Pancreas (tissue), 10 donors: ENCODE measurements at regions not wholly inside any gene's neighbourhood (a gene's known extent, or its start where the extent isn't known, plus 50 kb on each side); places are given as distances from the start of the nearest gene placed in this dataset.

Experiments used
- ATAC-seq, 4 donors: fragments of 200-7000 bp; cut with Tn5 transposase; one replicate each; pipeline versions ENCODE4 v1.8.0 to v1.9.1; 2020; ENCODE audit warnings: mild to moderate bottlenecking in 4 of 4, moderate library complexity in 4 of 4
- DNase-seq, 6 donors: peaks; one replicate each; pipeline ENCODE4 v3.0.0-alpha.2; 2020
- FAIRE-seq: peaks from 2 replicates; lab custom pipeline; 2012; peaks lifted over from hg19 to GRCh38; lab: Jason Lieb, UNC
- H3K27ac ChIP-seq, 4 donors: fragments of 200-600 bp; sonication (generic); 1 replicate in 3 of 4; 2 replicates in 1 of 4; pipeline versions ENCODE4 v1.5.0 to v1.8.0; 2020
- H3K27me3 ChIP-seq, 4 donors: fragments of 200-600 bp; one replicate each; pipeline ENCODE4 v1.8.0; 2021
- H3K36me3 ChIP-seq, 3 donors: fragments of 200-600 bp; sonication (generic) in 1 of 3; one replicate each; pipeline versions ENCODE4 v1.5.0 to v1.8.0; 2020 to 2021
- H3K4me1 ChIP-seq, 3 donors: fragments of 200-600 bp; one replicate each; pipeline ENCODE4 v1.8.0; 2021
- H3K4me3 ChIP-seq, 4 donors: fragments of 200-600 bp; sonication (generic) in 2 of 4; one replicate each; pipeline versions ENCODE4 v1.5.0 to v1.8.0; 2020 to 2021
- H3K9me3 ChIP-seq, 4 donors: fragments of 200-600 bp; one replicate each; pipeline ENCODE4 v1.8.0; 2021
- WGBS, 2 donors: extraction: QIAGEN DNeasy Blood & Tissue Kit; methylation state at CpG; one replicate each; pipeline ENCODE4 v1.1.7; 2013; 5-methylcytosine and 5-hydroxymethylcytosine counted together
- intact Hi-C, 3 donors: fragments of 100-400 bp; cut with DNase I; formaldehyde crosslinking; loops; one replicate each; pipeline versions ENCODE4 v1.11.1 to v1.14.2; 2022
- TF ChIP-seq, protein P1 (sequence below), 4 donors: fragments of 200-600 bp; sonication (generic) in 3 of 4; IDR thresholded peaks; one replicate each; pipeline versions ENCODE4 v1.5.0 to v1.8.0; 2021; ENCODE audit warnings: antibody characterized with exemption in 4 of 4
- donor health status: healthy with polysubstance abuse.
- donor health status: DM: no; HTN: no; CAD: no; lungs with moderate emphysema.
- donor health status: DM: no; HTN: no; CAD: no.
- donor health status: control.
- donor health status: control.
- donor health status: Bipolar disorder and iron deficiency.
- donor health status: DM: yes; HTN: yes; CAD: no.
- donor health status: DM: no; HTN: no; CAD: no.
- donor health status: DM: no; HTN: no; CAD: no.
- donor health status: DM: yes; HTN: yes; CAD: no.

DNA sequence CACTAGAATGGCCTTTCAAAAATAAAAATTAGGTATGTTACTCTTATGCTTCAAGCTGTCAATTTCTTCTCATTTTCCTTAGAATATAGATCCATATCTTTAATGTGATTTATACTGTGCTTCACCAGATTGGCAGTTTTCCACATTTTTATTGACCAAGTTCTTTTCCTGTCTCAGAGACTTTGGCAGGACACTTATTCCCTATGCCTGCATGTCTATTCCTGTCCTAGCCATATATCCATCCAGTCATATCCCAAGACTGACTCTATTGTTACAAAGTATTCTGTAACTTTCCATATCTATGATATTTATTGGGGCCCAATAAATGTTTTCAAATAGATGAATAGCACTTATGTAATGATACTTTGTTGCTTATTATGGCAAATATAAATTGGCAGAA is 450.7 kb downstream of the GASK1B start:
- no peak overlapping the region for H3K4me3 ChIP-seq
- H3K4me1 ChIP-seq = no peaks in the 10 kb centered on the region
- TF ChIP-seq, protein P1, sequence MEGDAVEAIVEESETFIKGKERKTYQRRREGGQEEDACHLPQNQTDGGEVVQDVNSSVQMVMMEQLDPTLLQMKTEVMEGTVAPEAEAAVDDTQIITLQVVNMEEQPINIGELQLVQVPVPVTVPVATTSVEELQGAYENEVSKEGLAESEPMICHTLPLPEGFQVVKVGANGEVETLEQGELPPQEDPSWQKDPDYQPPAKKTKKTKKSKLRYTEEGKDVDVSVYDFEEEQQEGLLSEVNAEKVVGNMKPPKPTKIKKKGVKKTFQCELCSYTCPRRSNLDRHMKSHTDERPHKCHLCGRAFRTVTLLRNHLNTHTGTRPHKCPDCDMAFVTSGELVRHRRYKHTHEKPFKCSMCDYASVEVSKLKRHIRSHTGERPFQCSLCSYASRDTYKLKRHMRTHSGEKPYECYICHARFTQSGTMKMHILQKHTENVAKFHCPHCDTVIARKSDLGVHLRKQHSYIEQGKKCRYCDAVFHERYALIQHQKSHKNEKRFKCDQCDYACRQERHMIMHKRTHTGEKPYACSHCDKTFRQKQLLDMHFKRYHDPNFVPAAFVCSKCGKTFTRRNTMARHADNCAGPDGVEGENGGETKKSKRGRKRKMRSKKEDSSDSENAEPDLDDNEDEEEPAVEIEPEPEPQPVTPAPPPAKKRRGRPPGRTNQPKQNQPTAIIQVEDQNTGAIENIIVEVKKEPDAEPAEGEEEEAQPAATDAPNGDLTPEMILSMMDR (IDR thresholded peaks at IDR 0.05) = no peak
- ATAC-seq = no peak
- H3K27ac ChIP-seq = no peak overlapping the region
- no peaks in the 10 kb centered on the region for H3K9me3 ChIP-seq
- no peaks in the 10 kb centered on the region for H3K27me3 ChIP-seq
- FAIRE-seq = no peak
- DNase-seq = no peak
- no peaks in the 10 kb centered on the region for H3K36me3 ChIP-seq
- intact Hi-C loops = no loop called here

DNA sequence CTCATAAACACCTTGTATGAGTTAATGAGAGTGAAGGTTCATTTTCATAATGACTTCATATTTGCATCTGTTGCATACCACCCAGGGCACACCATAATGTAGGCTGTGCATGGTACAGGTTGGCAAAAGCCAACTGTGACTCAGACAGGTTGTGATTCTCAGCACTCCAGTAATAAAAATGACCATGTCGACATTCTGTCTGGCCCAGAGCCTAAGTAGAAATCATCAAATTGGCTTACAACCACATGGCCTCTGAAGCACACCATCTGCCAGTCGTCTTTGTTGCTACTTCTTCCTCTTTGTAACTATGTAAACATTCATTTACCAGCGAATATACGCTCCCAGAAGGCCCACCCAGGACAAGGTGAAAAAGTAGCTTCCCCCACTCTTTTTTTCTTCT is 459.5 kb downstream of the GASK1B start:
- Histone ChIP-seq H3K4me3 (no peak overlapping the region), H3K4me1 (no peaks in the 10 kb centered on the region), H3K27me3 (no peaks in the 10 kb centered on the region), H3K9me3 (no peaks in the 10 kb centered on the region), H3K36me3 (no peaks in the 10 kb centered on the region), H3K27ac (no peak overlapping the region)
- 52 to 57% methylated on average over 4 of the region's 4 CpGs for WGBS, 2 donors
- ATAC-seq (peak in 2 of 4 donors; percentile 49 to 71), DNase-seq (no peak), FAIRE-seq (no peak)
- intact Hi-C loops = no loop called here
- TF ChIP-seq, protein P1 (IDR thresholded peaks at IDR 0.05) = no peak

DNA sequence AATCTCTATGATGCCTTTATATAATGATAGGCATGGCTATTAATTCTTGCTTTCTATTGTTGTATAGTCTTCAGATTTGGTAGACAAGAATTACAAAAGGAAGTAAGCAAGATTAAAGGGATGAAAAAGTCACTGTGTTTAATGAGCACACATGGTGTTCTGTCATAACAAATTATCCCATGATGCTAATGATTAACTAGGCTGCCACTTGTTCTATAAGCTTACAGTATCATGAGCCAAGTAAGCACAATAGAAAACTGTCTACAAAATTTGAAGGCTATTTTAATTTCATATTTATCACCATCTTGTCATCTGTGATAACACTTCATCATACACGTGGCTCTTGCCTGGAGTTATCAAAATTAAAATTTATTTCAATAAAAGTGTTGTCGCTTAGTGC is 466.7 kb downstream of the GASK1B start:
- Histone ChIP-seq H3K4me1 (peaks cover 0 to 13% (median 7%) of the 10 kb centered on the region in 3 donors), H3K36me3 (no peaks in the 10 kb centered on the region), H3K27ac (no peak overlapping the region), H3K4me3 (no peak overlapping the region), H3K27me3 (no peaks in the 10 kb centered on the region), H3K9me3 (no peaks in the 10 kb centered on the region)
- 28 to 41% methylated on average over 2 of the region's 2 CpGs for WGBS, 2 donors
- FAIRE-seq = no peak
- peak in 3 of 4 donors; percentile 59 to 77 (median 68) for ATAC-seq
- no peak for DNase-seq
- TF ChIP-seq, protein P1 (IDR thresholded peaks at IDR 0.05) = no peak
- intact Hi-C loops = no loop called here

DNA sequence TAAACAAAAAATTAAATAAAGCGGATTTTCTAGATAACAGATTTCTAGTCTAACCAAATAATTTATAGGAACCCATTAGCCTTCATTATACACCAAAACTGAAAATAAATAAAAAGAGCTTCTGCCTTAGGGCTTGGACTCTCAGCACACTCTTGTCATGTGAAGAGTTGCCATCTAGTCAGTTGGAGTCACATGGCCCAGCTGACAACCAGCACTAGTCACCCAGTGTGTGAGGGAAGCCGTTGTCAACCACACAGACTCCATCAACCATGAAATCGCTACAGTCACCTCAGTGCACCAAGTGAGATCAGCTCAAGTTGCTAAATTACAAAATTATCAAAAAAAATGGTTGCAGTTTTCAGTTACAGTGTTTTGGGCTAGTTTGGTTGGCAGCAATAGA is 470.0 kb downstream of the GASK1B start:
- intact Hi-C loops = no loop called here
- no peaks in the 10 kb centered on the region for H3K36me3 ChIP-seq
- no peaks in the 10 kb centered on the region for H3K27me3 ChIP-seq
- H3K9me3 ChIP-seq = no peaks in the 10 kb centered on the region
- TF ChIP-seq, protein P1 (IDR thresholded peaks at IDR 0.05) = no peak
- no peak overlapping the region for H3K27ac ChIP-seq
- ATAC-seq = no peak
- WGBS, 2 donors = 96% methylated on average over 3 of the region's 3 CpGs
- FAIRE-seq = no peak
- no peak overlapping the region for H3K4me3 ChIP-seq
- DNase-seq = no peak
- peaks cover 0 to 13% (median 7%) of the 10 kb centered on the region in 3 donors for H3K4me1 ChIP-seq

DNA sequence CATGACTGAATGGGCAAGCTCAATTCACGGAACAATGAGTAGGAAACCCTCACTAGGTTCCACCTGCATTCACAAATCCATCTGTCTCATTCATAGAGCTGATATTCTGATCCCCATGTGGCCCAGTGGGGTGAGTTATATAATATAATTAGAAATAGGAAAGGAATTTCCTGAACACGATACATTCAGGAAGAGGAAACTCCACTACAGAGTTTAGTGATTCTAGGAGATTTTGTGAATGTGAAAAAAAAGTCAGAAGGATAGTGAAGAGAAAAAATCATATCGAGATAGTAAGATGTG is 471.2 kb downstream of the GASK1B start:
- Histone ChIP-seq H3K4me1 (peaks cover 0 to 13% (median 7%) of the 10 kb centered on the region in 3 donors), H3K27ac (no peak overlapping the region), H3K9me3 (no peaks in the 10 kb centered on the region), H3K27me3 (no peaks in the 10 kb centered on the region), H3K36me3 (no peaks in the 10 kb centered on the region), H3K4me3 (no peak overlapping the region)
- ATAC-seq (no peak), DNase-seq (no peak), FAIRE-seq (no peak)
- intact Hi-C loops = no loop called here
- TF ChIP-seq, protein P1 (IDR thresholded peaks at IDR 0.05) = no peak
- 69 to 72% methylated on average over 3 of the region's 3 CpGs for WGBS, 2 donors
